NCI-H1105 (cell line): ENCODE measurements at regions not wholly inside any gene's neighbourhood (a gene's known extent, or its start where the extent isn't known, plus 50 kb on each side); places are given as distances from the start of the nearest gene placed in this dataset.

Source experiments
- DNase-seq: peaks from one replicate; lab custom pipeline; 2025; lab: John Stamatoyannopoulos, UW

GRCh38 chr5:93884254-93884653 lies 142.9 kb upstream of the POU5F2 start:
- DNase-seq, result no peak

DNA sequence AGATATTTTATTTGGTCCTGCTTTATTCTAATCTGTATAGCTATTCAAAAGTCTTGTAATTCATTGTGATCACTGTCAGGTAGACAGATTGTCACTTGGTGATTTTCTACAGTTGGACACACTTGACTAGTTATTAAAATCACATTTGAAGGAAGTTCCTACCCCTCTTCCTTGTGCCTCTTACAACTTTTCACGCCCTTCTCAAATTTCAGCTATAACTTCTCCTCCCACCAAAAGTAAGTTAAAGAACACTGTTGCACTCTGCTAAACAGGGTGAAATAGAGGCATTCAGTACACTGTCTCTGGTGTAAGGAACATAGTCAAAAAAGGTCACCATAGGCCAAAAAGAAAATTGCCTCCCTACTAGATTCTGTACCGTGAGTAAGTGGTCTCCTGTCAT lies 142.1 kb upstream of the POU5F2 start:
- no peak for DNase-seq

GRCh38 chr5:93875693-93876092 lies 134.3 kb upstream of the POU5F2 start:
- DNase-seq, result no peak

GRCh38 chr5:93874491-93874890 lies 133.1 kb upstream of the POU5F2 start:
- DNase-seq, result no peak

GRCh38 chr5:93874080-93874479 lies 132.7 kb upstream of the POU5F2 start:
- no peak for DNase-seq

- no peak for DNase-seq
Observed at GRCh38 chr5:93873211-93873736, 131.9 kb upstream of the POU5F2 start.

GRCh38 chr5:93870649-93871048 lies 129.2 kb upstream of the POU5F2 start:
- no peak for DNase-seq

DNA sequence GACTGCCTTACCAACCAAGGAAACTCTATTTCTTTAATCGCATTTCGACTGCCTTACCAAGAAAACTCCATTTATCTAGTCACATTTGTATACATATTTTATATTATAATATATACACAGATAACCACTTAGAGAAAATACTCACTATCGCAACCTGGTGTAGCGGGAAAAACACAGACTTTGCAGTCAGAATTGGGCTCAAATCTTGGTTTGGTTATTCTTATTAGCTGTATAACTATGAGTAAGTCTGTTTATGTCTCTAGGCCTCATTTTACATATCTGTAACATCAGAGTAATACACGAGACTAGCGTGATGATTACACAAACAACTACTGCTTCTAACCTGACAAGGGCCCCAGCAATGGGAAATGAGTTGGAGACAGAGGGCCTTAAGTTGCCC lies 127.5 kb upstream of the POU5F2 start:
- no peak for DNase-seq

- no peak for DNase-seq
Observed at GRCh38 chr5:93850311-93850710, 108.9 kb upstream of the POU5F2 start.

- no peak for DNase-seq
Observed at GRCh38 chr5:93845376-93845775, 104.0 kb upstream of the POU5F2 start.

DNA sequence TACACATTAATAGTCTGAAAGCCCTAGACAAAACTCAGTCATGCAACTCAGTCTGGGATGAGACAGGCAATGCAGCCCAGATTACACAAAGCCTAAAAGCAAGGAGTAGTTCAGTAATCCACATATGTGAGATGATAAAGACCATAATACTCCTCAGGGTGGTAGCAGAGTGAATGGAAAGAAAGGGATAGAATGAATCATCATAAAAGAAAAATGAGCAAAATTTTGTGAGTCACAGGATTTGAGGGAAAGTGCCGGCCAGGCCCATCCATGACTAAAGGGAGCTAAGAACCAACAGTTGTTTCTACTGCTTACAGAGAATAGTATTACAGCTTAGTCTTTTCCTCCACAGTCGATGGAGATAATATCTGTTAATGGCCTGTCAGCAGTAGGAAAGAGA lies 90.0 kb upstream of the POU5F2 start:
- no peak for DNase-seq

DNA sequence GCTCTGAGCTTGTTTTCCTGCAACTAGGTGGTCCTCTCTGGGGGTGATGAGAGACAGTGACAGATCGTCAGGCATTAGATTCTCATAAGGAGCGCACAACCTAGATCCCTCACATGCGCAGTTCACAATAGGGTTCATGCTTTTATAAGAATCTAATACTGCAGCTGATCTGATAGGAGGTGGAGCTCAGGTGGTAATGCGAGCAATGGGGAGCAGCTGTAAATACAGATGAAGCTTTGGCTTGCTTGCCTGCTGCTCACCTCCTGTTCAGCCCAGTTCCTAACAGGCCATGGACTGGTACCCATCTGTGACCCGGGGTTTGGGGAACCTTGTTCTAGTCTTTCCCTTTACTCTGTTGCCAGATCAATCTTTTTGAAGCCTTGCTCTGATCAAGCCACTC lies 89.5 kb upstream of the POU5F2 start:
- no peak for DNase-seq

DNA sequence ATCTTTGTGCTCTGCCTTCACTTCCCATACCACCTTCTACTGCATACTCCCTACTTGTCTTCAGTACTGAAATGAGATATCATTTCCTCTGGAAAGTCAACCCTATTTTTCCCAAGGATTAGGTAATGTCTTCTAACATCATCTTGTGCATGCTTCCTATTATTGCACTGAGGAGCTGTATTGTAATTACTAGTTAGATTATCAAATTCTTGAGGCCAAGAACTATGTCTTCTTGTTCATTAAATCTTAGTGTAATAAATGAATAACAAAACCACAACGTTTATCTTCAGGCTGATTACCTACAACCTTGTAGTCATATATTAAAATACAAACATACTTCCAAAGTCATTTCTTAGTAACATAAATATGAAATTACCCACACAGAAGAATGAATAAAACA lies 87.9 kb upstream of the POU5F2 start:
- DNase-seq, result no peak

DNA sequence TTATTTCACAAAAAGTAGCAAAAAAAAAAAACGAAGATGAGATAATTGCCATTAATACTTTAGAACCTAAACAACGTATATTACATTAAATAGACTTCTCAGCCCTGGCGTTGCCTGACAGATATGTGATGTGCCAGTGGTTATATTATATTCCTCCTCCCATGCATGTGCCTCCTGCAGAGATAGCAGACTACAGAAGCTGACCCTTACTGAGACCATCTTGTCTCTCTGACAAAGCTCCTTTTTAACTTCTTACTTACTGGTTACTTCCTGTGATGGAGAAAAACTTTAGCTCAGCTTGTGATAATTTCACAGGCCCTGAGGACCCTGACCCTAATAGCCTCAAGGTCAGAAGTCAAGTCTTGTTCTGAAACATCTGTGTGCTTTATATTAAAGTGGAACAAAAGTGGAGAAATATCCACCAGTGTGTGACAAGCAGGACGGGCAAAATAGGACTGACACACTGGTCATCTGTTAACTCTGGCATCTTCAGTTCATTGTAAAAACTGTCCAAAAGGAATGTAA lies 80.6 kb upstream of the POU5F2 start:
- no peak for DNase-seq

DNA sequence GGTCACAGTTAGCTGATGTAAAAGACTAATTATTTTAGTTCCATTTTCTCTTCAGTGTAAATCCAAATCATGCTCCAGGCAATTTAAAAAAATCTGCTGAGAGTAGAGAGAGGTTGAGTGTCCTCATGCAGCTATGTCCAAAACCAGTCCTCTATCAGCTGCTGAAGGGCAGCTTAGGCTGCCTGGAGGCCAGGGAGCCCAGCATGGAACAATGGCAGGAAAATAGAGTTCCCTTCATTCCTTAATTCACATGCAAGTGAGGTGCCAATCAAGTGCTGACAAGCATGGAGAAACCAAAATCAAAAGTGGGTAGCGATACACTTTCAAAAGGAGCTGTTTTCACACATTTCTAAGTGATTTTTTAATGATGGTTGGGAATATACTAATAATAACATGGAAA lies 78.3 kb upstream of the POU5F2 start:
- no peak for DNase-seq

GRCh38 chr5:93810780-93811179 lies 69.4 kb upstream of the POU5F2 start:
- DNase-seq, result no peak

- no peak for DNase-seq
Observed at GRCh38 chr5:93809430-93809829, 68.0 kb upstream of the POU5F2 start.

DNA sequence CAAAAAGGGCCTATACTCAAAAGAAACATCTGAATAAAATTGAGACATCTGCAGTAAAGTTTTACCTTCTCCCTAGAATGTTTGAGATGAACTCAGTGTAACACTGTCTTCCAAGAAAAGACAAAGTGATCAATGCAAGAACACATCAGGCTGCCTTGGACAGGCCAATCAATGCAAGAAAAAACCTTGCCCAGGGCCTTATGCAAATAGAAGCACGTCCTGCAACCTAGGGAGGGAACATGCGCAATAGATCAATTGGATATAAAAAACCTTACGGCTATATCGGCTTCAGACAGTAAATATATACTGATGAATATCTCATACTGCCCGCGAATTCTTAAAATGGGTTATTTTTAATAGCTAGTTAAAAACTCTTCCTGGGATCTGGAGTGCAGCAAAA lies 66.4 kb upstream of the POU5F2 start:
- DNase-seq, result no peak

- DNase-seq, result no peak
Observed at GRCh38 chr5:93805616-93806379, 64.4 kb upstream of the POU5F2 start.

DNA sequence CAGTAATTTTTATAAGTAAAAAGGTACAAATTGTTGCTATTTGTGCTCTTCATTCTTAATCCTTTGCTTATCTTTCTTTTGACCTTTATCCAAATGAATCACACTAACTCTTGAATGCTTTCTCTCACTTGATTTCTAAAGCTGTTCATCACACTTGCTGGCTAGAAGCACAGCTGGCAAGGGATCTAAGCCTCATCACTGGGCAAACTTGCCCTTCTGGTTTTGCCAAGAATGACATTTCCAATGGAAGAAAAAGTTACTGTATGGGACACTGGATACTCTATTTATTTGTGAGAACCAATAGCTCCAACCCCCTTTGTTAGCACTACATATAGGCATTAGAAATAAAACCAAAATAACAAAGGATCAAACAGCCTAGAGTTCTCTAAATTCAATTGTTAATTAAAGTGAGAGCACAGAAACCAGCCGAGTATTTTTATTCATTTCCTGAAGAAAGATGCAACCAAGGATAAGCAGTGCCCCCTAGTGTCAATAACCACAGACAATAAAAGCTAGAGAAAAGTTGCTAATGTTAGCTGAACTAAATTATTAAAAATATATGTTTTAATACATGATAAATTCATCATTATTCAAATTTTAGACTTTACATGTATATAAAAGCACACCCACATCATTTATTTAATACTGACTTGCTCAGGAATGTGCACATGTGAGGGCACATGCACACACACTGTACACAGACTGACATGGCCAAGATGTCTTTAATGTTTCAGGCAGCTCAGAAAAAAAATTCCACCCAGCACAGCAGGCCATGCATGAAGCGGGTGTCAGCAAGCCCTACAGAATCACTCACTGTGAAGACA lies 59.8 kb upstream of the POU5F2 start:
- peak; percentile 28 for DNase-seq

DNA sequence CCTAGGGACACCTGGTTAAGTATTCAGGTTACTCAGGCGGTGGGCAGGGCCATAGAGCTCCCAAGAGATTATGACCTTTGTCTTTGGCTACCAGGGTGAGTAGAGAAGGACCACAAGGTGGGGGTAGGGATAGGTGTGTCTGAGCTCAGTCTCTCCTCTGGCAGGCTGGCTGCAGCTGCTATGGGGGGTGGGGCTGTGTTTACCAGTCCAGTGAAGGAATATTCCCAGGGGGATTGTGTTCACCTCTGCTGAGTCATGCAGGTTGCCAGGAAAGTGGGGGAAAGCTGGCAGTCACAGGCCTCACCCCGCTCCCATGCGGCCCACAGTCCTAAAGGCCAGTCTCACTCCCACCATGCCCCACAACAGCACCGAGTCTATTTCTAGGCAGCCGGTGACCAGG lies 53.6 kb upstream of the POU5F2 start:
- peak; percentile 0 for DNase-seq

- no peak for DNase-seq
Observed at GRCh38 chr5:93793159-93793781, 51.9 kb upstream of the POU5F2 start.
